ENCODE measurements at regions not wholly inside any gene's neighbourhood (a gene's known extent, or its start where the extent isn't known, plus 50 kb on each side); places are given as distances from the start of the nearest gene placed in this dataset.

DNA sequence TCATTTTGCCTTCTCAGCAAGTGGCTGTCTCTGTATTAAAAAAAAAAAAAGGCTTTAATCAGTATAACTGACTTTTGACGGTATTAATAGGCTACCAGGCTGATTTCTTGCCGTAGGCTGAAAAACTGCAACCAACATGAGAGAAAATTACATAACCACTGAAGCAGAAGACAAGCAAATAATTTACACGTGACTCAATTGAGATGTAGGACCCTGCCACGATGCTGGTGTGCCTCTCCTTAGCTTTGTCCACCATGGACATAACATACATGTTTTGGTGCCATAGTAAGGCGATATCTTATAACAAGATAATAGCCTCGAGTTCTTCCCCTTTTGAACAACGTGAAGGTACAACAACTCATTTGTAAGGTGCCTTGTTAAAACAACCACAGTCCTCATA lies 88.7 kb upstream of the GRIP1 start:
- TF ChIP-seq, protein P1, sequence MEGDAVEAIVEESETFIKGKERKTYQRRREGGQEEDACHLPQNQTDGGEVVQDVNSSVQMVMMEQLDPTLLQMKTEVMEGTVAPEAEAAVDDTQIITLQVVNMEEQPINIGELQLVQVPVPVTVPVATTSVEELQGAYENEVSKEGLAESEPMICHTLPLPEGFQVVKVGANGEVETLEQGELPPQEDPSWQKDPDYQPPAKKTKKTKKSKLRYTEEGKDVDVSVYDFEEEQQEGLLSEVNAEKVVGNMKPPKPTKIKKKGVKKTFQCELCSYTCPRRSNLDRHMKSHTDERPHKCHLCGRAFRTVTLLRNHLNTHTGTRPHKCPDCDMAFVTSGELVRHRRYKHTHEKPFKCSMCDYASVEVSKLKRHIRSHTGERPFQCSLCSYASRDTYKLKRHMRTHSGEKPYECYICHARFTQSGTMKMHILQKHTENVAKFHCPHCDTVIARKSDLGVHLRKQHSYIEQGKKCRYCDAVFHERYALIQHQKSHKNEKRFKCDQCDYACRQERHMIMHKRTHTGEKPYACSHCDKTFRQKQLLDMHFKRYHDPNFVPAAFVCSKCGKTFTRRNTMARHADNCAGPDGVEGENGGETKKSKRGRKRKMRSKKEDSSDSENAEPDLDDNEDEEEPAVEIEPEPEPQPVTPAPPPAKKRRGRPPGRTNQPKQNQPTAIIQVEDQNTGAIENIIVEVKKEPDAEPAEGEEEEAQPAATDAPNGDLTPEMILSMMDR (IDR thresholded peaks at IDR 0.05), result no peak
- TF ChIP-seq POLR2AphosphoS5 (IDR thresholded peaks at IDR 0.05) (no peak), POLR2A (IDR thresholded peaks at IDR 0.05) (no peak)

Data from stomach (tissue), 4 donors.